GM19397 (cell line): ENCODE measurements at regions not wholly inside any gene's neighbourhood (a gene's known extent, or its start where the extent isn't known, plus 50 kb on each side); places are given as distances from the start of the nearest gene placed in this dataset.
"Not testable (repeated sequence)": the region's sequence is repeated elsewhere in the genome, so short reads cannot be mapped to it uniquely, and the experiment has no call there.

Source experiments
- ATAC-seq: cut with Tn5 transposase; IDR thresholded peaks from one replicate; pipeline ENCODE4 v1.9.1; 2021; ENCODE audit warnings: mild to moderate bottlenecking, moderate library complexity; ENCODE audit not compliant: unreplicated experiment

- ATAC-seq = no peak
These were observed 146.2 kb downstream of the NFKBIZ start for GRCh38 chr3:101995371-101996046.

- no peak for ATAC-seq
These were observed 147.5 kb downstream of the NFKBIZ start for GRCh38 chr3:101996832-101997231.

- ATAC-seq = no peak
These were observed 149.1 kb downstream of the NFKBIZ start for GRCh38 chr3:101998256-101998926.

GRCh38 chr3:101999177-101999779 is 150.0 kb downstream of the NFKBIZ start:
- no peak for ATAC-seq

GRCh38 chr3:102000620-102001209 is 151.4 kb downstream of the NFKBIZ start:
- no peak for ATAC-seq

GRCh38 chr3:102002056-102002455 is 152.7 kb downstream of the NFKBIZ start:
- no peak for ATAC-seq

- ATAC-seq = no peak
These were observed 155.2 kb downstream of the NFKBIZ start for GRCh38 chr3:102004561-102004960.

- ATAC-seq = no peak
These were observed 156.2 kb downstream of the NFKBIZ start for GRCh38 chr3:102005551-102005950.

- no peak for ATAC-seq
These were observed 157.6 kb downstream of the NFKBIZ start for GRCh38 chr3:102006812-102007485.

- not testable (repeated sequence) for ATAC-seq
These were observed 159.1 kb downstream of the NFKBIZ start for GRCh38 chr3:102008436-102008835.

GRCh38 chr3:102016417-102016816 is 167.1 kb downstream of the NFKBIZ start:
- ATAC-seq = no peak

GRCh38 chr3:102017784-102018183 is 168.5 kb downstream of the NFKBIZ start:
- ATAC-seq = peak; percentile 53

- no peak for ATAC-seq
These were observed 169.2 kb downstream of the NFKBIZ start for GRCh38 chr3:102018551-102018950.

- no peak for ATAC-seq
These were observed 171.4 kb downstream of the NFKBIZ start for GRCh38 chr3:102020735-102021134.

GRCh38 chr3:102024270-102024904 is 175.1 kb downstream of the NFKBIZ start:
- ATAC-seq = no peak

- no peak for ATAC-seq
These were observed 176.4 kb downstream of the NFKBIZ start for GRCh38 chr3:102025606-102026270.

- no peak for ATAC-seq
These were observed 177.3 kb downstream of the NFKBIZ start for GRCh38 chr3:102026656-102027055.

- ATAC-seq = no peak
These were observed 181.3 kb downstream of the NFKBIZ start for GRCh38 chr3:102030661-102031060.

GRCh38 chr3:102031834-102032233 is 182.5 kb downstream of the NFKBIZ start:
- ATAC-seq = no peak
